Epithelial cell of esophagus (primary cell): ENCODE measurements at regions not wholly inside any gene's neighbourhood (a gene's known extent, or its start where the extent isn't known, plus 50 kb on each side); places are given as distances from the start of the nearest gene placed in this dataset.

Source experiments
- DNase-seq: peaks from one replicate; pipeline ENCODE4 v3.0.0; 2010; ENCODE audit warnings: low read depth
- H3K4me3 ChIP-seq: 2 replicates; pipeline ENCODE4 v1.5.1; 2011; ENCODE audit warnings: mild to moderate bottlenecking, low read length, control low read depth
- TF ChIP-seq, protein P1 (sequence below): IDR thresholded peaks from 2 replicates; pipeline ENCODE4 v1.5.1; 2011; ENCODE audit warnings: low read depth, mild to moderate bottlenecking, low read length, control low read depth, inconsistent platforms; ENCODE audit not compliant: insufficient read depth; ENCODE audit errors: missing control alignments

DNA sequence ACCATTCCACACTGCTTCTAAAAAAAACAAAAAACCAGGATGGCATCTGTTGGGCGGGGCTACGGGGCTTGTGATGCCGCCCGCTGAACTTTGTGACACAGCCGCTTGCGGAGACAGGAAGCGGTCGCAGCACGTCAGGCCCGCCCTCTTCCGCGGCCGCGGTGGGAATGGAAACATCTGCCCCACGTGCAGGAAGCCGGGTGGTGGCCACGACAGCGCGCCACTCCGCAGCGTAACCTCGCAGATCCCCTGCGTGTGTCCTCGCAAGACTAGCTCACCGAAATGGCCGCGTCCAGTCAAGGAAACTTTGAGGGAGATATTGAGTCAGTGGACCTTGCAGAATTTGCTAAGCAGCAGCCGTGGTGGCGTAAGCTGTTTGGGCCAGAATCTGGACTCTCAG is 168.5 kb downstream of the SUCLG1 start:
- H3K4me3 ChIP-seq: no peak overlapping the region
- no peak for DNase-seq
- TF ChIP-seq, protein P1, sequence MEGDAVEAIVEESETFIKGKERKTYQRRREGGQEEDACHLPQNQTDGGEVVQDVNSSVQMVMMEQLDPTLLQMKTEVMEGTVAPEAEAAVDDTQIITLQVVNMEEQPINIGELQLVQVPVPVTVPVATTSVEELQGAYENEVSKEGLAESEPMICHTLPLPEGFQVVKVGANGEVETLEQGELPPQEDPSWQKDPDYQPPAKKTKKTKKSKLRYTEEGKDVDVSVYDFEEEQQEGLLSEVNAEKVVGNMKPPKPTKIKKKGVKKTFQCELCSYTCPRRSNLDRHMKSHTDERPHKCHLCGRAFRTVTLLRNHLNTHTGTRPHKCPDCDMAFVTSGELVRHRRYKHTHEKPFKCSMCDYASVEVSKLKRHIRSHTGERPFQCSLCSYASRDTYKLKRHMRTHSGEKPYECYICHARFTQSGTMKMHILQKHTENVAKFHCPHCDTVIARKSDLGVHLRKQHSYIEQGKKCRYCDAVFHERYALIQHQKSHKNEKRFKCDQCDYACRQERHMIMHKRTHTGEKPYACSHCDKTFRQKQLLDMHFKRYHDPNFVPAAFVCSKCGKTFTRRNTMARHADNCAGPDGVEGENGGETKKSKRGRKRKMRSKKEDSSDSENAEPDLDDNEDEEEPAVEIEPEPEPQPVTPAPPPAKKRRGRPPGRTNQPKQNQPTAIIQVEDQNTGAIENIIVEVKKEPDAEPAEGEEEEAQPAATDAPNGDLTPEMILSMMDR: no peak

DNA sequence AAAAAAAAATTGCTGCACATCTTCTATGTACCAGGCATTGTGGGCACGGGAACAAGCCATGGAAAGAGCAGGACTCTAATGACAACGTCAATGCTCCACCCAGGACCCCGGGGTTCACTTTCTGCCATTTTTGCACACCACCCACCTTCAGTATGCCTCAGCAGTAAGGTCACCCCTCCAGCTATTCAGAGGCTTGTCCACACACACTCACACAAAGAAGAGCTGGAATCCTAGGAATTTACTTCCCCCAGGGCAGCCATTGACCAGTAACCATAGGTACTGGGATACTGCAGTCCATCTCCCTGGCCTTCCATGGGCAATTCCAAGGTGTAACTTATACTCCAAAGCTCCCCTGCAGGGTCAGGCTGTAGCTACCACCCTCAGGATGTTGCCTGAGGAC is 170.8 kb downstream of the SUCLG1 start:
- TF ChIP-seq, protein P1: no peak
- no peak overlapping the region for H3K4me3 ChIP-seq
- DNase-seq: no peak

DNA sequence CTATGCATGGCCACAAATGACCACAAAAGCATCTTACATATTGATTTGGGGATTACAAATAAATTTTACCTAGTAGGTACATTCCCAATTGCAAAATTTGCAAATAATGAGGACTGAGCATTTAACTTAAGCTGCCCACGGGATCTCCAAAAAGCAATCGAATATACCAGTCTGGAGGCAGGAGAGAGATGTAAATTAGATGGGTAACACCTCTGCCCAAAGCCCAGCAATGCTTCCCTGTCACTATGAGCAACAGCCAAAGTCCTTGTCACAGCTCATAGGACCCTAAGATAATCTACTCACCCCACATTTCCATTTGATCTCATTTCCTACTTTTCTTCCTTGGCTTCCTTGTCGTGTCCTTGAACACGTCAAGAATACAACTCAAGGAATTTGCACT is 172.2 kb downstream of the SUCLG1 start:
- DNase-seq: no peak
- H3K4me3 ChIP-seq: no peak overlapping the region
- TF ChIP-seq, protein P1: no peak

GRCh38 chr2:84285056-84285747 is 173.9 kb downstream of the SUCLG1 start:
- DNase-seq: peak; percentile 83

DNA sequence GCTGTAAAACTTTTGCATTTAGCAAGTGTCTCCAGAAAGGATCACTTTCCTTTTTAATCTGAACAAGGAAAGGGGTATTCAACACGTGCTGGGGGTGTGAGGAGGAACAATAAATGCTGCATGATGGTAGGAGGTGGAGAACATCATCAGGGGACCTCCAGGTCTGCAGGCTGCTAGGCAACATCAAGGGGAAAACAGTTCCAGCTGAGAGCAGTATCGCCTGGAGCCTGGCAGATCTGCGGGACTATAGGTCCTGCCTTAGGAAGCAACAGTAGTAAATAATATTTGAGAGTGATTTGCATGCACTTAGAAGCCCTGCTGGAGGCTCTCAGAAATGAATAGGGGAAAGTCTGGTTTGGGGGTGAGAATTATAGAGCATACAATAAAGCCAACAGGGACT is 175.6 kb downstream of the SUCLG1 start:
- no peak for DNase-seq

More at GRCh38 chr2:84285056-84285747, 173.9 kb downstream of the SUCLG1 start:
- no peak overlapping the region for H3K4me3 ChIP-seq
- TF ChIP-seq, protein P1: no peak

DNA sequence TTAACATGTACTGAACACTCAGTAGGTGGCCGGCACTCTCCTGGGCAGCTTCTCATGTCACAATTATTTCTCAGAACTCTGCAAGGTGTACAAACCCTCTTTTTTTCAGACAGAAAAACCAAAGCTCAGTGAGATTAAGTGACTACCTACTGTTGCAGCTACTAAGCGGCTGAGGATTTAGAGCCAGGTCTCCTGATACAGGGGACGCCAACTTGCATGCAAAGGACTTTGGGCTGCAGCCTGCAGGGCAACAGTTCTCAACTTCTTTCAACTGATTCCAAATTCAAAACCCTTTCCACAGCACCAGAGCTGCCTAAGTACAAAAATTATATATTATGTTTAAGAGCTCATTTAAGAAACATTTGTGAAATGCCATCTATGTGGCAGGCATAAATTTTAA is 177.6 kb downstream of the SUCLG1 start:
- TF ChIP-seq, protein P1: no peak
- H3K4me3 ChIP-seq: no peak overlapping the region
- no peak for DNase-seq

More for the DNA sequence above, 175.6 kb downstream of the SUCLG1 start:
- H3K4me3 ChIP-seq: no peak overlapping the region
- TF ChIP-seq, protein P1: no peak

DNA sequence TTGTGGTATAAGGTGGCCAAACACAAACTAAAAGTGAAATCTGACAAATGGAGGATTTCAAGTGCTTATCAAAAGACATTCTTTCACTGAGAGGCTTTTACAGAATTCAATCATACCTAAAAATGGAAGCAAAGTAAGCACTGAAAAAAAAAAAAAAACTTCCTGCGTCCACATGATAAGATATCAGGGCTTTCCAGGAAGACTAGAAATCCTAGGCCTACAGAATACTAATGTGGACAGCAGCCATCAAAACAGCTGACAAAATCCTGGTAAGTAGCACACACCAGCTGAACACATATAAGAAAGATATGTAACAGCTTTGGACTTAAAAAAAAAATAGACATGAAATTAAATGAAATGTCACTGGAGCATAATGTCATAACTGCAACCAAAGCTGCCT is 178.2 kb downstream of the SUCLG1 start:
- TF ChIP-seq, protein P1: no peak
- DNase-seq: no peak

More for the DNA sequence above, 178.2 kb downstream of the SUCLG1 start:
- no peak overlapping the region for H3K4me3 ChIP-seq
